GM23248 (cell line): ENCODE measurements at regions not wholly inside any gene's neighbourhood (a gene's known extent, or its start where the extent isn't known, plus 50 kb on each side); places are given as distances from the start of the nearest gene placed in this dataset.

Experiments
- DNase-seq: peaks from one replicate; pipeline ENCODE4 v3.0.0-alpha.2; 2015
- H2AFZ ChIP-seq: fragments of 200-600 bp; sonication (generic); 2 replicates; pipeline ENCODE4 v1.6.1; 2016; ENCODE audit warnings: antibody characterized with exemption
- H3F3A ChIP-seq: fragments of 200-600 bp; sonication (generic); 2 replicates; pipeline ENCODE4 v1.6.1; 2016; ENCODE audit warnings: mild to moderate bottlenecking, antibody characterized with exemption, mixed run types; ENCODE audit not compliant: insufficient read depth
- H3K27ac ChIP-seq: fragments of 200-600 bp; sonication (generic); 2 replicates; pipeline ENCODE4 v1.5.1; 2016; ENCODE audit warnings: mild to moderate bottlenecking
- H3K27me3 ChIP-seq: fragments of 200-600 bp; sonication (generic); replicated peaks from 2 replicates; pipeline ENCODE4 v1.6.1; 2016; ENCODE audit warnings: mild to moderate bottlenecking; ENCODE audit not compliant: insufficient read depth
- H3K36me3 ChIP-seq: fragments of 200-600 bp; sonication (generic); 2 replicates; pipeline ENCODE4 v1.6.1; 2016; ENCODE audit warnings: low read depth, mild to moderate bottlenecking
- H3K4me1 ChIP-seq: fragments of 200-600 bp; sonication (generic); 2 replicates; pipeline ENCODE4 v1.6.1; 2016; ENCODE audit warnings: mild to moderate bottlenecking; ENCODE audit not compliant: insufficient read depth
- H3K4me2 ChIP-seq: fragments of 200-600 bp; sonication (generic); one replicate; pipeline ENCODE4 v1.6.1; 2016; ENCODE audit warnings: mild to moderate bottlenecking; ENCODE audit not compliant: unreplicated experiment
- H3K4me3 ChIP-seq: fragments of 200-600 bp; sonication (generic); 2 replicates; pipeline ENCODE4 v1.5.1; 2016; ENCODE audit warnings: mild to moderate bottlenecking
- H3K79me2 ChIP-seq: fragments of 200-600 bp; sonication (generic); 2 replicates; pipeline ENCODE4 v1.6.1; 2016; ENCODE audit warnings: mild to moderate bottlenecking; ENCODE audit not compliant: insufficient read depth
- H3K9ac ChIP-seq: fragments of 200-600 bp; sonication (generic); 2 replicates; pipeline ENCODE4 v1.6.1; 2016; ENCODE audit warnings: mild to moderate bottlenecking
- H3K9me2 ChIP-seq: fragments of 200-600 bp; sonication (generic); 2 replicates; pipeline ENCODE4 v1.6.1; 2016; ENCODE audit warnings: mixed run types, mild to moderate bottlenecking, moderate library complexity; ENCODE audit not compliant: insufficient read depth
- H3K9me3 ChIP-seq: fragments of 200-600 bp; sonication (generic); one replicate; pipeline ENCODE4 v1.6.1; 2017; ENCODE audit warnings: low read depth
- H4K20me1 ChIP-seq: fragments of 200-600 bp; sonication (generic); 2 replicates; pipeline ENCODE4 v1.6.0; 2016; ENCODE audit not compliant: insufficient read depth
- EZH2 ChIP-seq: fragments of 200-600 bp; sonication (generic); IDR thresholded peaks from 2 replicates; pipeline ENCODE4 v1.6.1; 2018; ENCODE audit warnings: antibody characterized with exemption, mild to moderate bottlenecking; ENCODE audit not compliant: insufficient read depth, poor library complexity, severe bottlenecking
- EZH2phosphoT487 ChIP-seq: fragments of 200-600 bp; sonication (generic); IDR thresholded peaks from 2 replicates; pipeline ENCODE4 v1.6.1; 2018; ENCODE audit warnings: antibody characterized with exemption, moderate library complexity, mild to moderate bottlenecking, low read depth; ENCODE audit not compliant: insufficient read depth
- WGBS, 2 experiments: methylation state at CpG; one replicate each; pipeline ENCODE4 v1.1.6; 2015 to 2017; ENCODE audit warnings: low lambda C conversion rate in 2 of 2, low coverage in 1 of 2; ENCODE audit errors: missing lambda C conversion rate in 2 of 2; 5-methylcytosine and 5-hydroxymethylcytosine counted together
- in situ Hi-C: fragments of 300-500 bp; cut with MboI; formaldehyde crosslinking; loops from 2 replicates; pipeline ENCODE4 v1.15.0; 2020

- Histone ChIP-seq H2AFZ (no peak overlapping the region), H3K4me3 (no peak overlapping the region), H3K27me3 (no peaks in the 10 kb centered on the region), H3K36me3 (no peaks in the 10 kb centered on the region), H3K4me1 (no peaks in the 10 kb centered on the region), H3K9me2 (no peaks in the 10 kb centered on the region), H3K9ac (no peak overlapping the region), H3K79me2 (no peaks in the 10 kb centered on the region), H3K4me2 (no peak overlapping the region), H4K20me1 (no peaks in the 10 kb centered on the region), H3K27ac (no peak overlapping the region), H3K9me3 (no peaks in the 10 kb centered on the region), H3F3A (no peaks in the 10 kb centered on the region)
- no peak for DNase-seq
- no peak for TF ChIP-seq EZH2
- no peak for TF ChIP-seq EZH2phosphoT487
- 63 to 79% methylated on average over 22 to 29 of the region's 29 CpGs for WGBS, 2 experiments
- in situ Hi-C loops = no loop called here
Observed at GRCh38 chr1:2932671-2933350, 88.5 kb upstream of the ACTRT2 start.

GRCh38 chr1:2933431-2934155, 87.7 kb upstream of the ACTRT2 start:
- Histone ChIP-seq H3K9me3 (no peaks in the 10 kb centered on the region), H3K4me2 (no peak overlapping the region), H4K20me1 (no peaks in the 10 kb centered on the region), H3K27ac (no peak overlapping the region), H3F3A (no peaks in the 10 kb centered on the region), H3K79me2 (no peaks in the 10 kb centered on the region), H3K9ac (no peak overlapping the region), H2AFZ (no peak overlapping the region), H3K9me2 (no peaks in the 10 kb centered on the region), H3K4me3 (no peak overlapping the region), H3K4me1 (no peaks in the 10 kb centered on the region), H3K27me3 (no peaks in the 10 kb centered on the region), H3K36me3 (no peaks in the 10 kb centered on the region)
- no peak for TF ChIP-seq EZH2
- TF ChIP-seq EZH2phosphoT487 = no peak
- DNase-seq = no peak
- in situ Hi-C loops = no loop called here
- 57 to 59% methylated on average over 28 of the region's 28 CpGs for WGBS, 2 experiments

GRCh38 chr1:2934156-2934540, 87.1 kb upstream of the ACTRT2 start:
- no peak for DNase-seq
- no peaks in the 10 kb centered on the region for H3K36me3 ChIP-seq
- H2AFZ ChIP-seq = no peak overlapping the region
- no peak overlapping the region for H3K4me3 ChIP-seq
- H3K79me2 ChIP-seq = no peaks in the 10 kb centered on the region
- H3K27ac ChIP-seq = no peak overlapping the region
- H3K9ac ChIP-seq = no peak overlapping the region
- H3K9me3 ChIP-seq = no peaks in the 10 kb centered on the region
- H3F3A ChIP-seq = no peaks in the 10 kb centered on the region
- no peaks in the 10 kb centered on the region for H3K4me1 ChIP-seq
- 68 to 74% methylated on average over 20 of the region's 20 CpGs for WGBS, 2 experiments
- no peak overlapping the region for H3K4me2 ChIP-seq
- TF ChIP-seq EZH2 = no peak
- TF ChIP-seq EZH2phosphoT487 = no peak
- H4K20me1 ChIP-seq = no peaks in the 10 kb centered on the region
- H3K9me2 ChIP-seq = no peaks in the 10 kb centered on the region
- no peaks in the 10 kb centered on the region for H3K27me3 ChIP-seq
- in situ Hi-C loops = no loop called here

- TF ChIP-seq EZH2phosphoT487 (no peak), EZH2 (no peak)
Observed at GRCh38 chr1:2934642-2935081, 86.6 kb upstream of the ACTRT2 start.

More at GRCh38 chr1:2934642-2935081, 86.6 kb upstream of the ACTRT2 start:
- no peak overlapping the region for H3K27ac ChIP-seq
- H3K79me2 ChIP-seq = no peaks in the 10 kb centered on the region
- no peaks in the 10 kb centered on the region for H3K4me1 ChIP-seq
- DNase-seq = no peak
- no peak overlapping the region for H2AFZ ChIP-seq
- no peaks in the 10 kb centered on the region for H3K9me3 ChIP-seq
- no peak overlapping the region for H3K4me2 ChIP-seq
- H3F3A ChIP-seq = no peaks in the 10 kb centered on the region
- H3K4me3 ChIP-seq = no peak overlapping the region
- in situ Hi-C loops = no loop called here
- no peaks in the 10 kb centered on the region for H4K20me1 ChIP-seq
- H3K9ac ChIP-seq = no peak overlapping the region
- no peaks in the 10 kb centered on the region for H3K36me3 ChIP-seq
- no peaks in the 10 kb centered on the region for H3K9me2 ChIP-seq
- 52 to 57% methylated on average over 16 of the region's 16 CpGs for whole genome bisulfite sequencing, 2 experiments
- H3K27me3 ChIP-seq = no peaks in the 10 kb centered on the region
